Astrocyte (in vitro differentiated cells and primary cell): ENCODE measurements at regions not wholly inside any gene's neighbourhood (a gene's known extent, or its start where the extent isn't known, plus 50 kb on each side); places are given as distances from the start of the nearest gene placed in this dataset.

Source experiments
- DNase-seq: peaks from one replicate; pipeline ENCODE4 v3.0.0-alpha.2; 2010; ENCODE audit warnings: low read depth
- FAIRE-seq: peaks from 2 replicates; lab custom pipeline; 2011; peaks lifted over from hg19 to GRCh38; lab: Jason Lieb, UNC
- H2AFZ ChIP-seq: 2 replicates; pipeline ENCODE4 v1.6.0; 2012; ENCODE audit warnings: low read depth, low read length, inconsistent platforms
- H3K27ac ChIP-seq: 2 replicates; pipeline ENCODE4 v1.5.1; 2011; ENCODE audit warnings: low read depth, low read length, inconsistent platforms
- H3K27me3 ChIP-seq: 2 replicates; pipeline ENCODE4 v1.6.0; 2011; ENCODE audit warnings: low read length, inconsistent platforms; ENCODE audit not compliant: insufficient read depth
- H3K36me3 ChIP-seq: 2 replicates; pipeline ENCODE4 v1.5.1; 2011; ENCODE audit warnings: low read length, inconsistent platforms; ENCODE audit not compliant: insufficient read depth
- H3K4me1 ChIP-seq: 2 replicates; pipeline ENCODE4 v1.5.1; 2011; ENCODE audit warnings: low read length, inconsistent platforms; ENCODE audit not compliant: insufficient read depth
- H3K4me2 ChIP-seq: 2 replicates; pipeline ENCODE4 v1.6.0; 2012; ENCODE audit warnings: low read length, inconsistent platforms
- H3K4me3 ChIP-seq: 2 replicates; pipeline ENCODE4 v1.5.1; 2011; ENCODE audit warnings: low read depth, mild to moderate bottlenecking, low read length, inconsistent platforms; ENCODE audit not compliant: insufficient read depth
- H3K79me2 ChIP-seq: 2 replicates; pipeline ENCODE4 v1.6.0; 2012; ENCODE audit warnings: mild to moderate bottlenecking, low read length, inconsistent platforms; ENCODE audit not compliant: insufficient read depth
- H3K9ac ChIP-seq: 2 replicates; pipeline ENCODE4 v1.6.0; 2012; ENCODE audit warnings: mild to moderate bottlenecking, low read length, inconsistent platforms
- H3K9me3 ChIP-seq: 2 replicates; pipeline ENCODE4 v1.5.1; 2012; ENCODE audit warnings: low read depth, mild to moderate bottlenecking, low read length, inconsistent platforms; ENCODE audit not compliant: insufficient read depth
- H4K20me1 ChIP-seq: 2 replicates; pipeline ENCODE4 v1.6.0; 2012; ENCODE audit warnings: low read length, inconsistent platforms; ENCODE audit not compliant: insufficient read depth
- H3K27ac Mint-ChIP-seq: one replicate; pipeline ENCODE4 v1.8.0; 2021; ENCODE audit warnings: mild to moderate bottlenecking, mixed read lengths; ENCODE audit not compliant: unreplicated experiment
- H3K27me3 Mint-ChIP-seq: one replicate; pipeline ENCODE4 v1.8.0; 2021; ENCODE audit warnings: low read depth, mixed read lengths; ENCODE audit not compliant: unreplicated experiment
- H3K36me3 Mint-ChIP-seq: one replicate; pipeline ENCODE4 v1.8.0; 2021; ENCODE audit warnings: low read depth, mixed read lengths; ENCODE audit not compliant: unreplicated experiment
- H3K4me1 Mint-ChIP-seq: one replicate; pipeline ENCODE4 v1.8.0; 2021; ENCODE audit warnings: low read depth, mixed read lengths; ENCODE audit not compliant: unreplicated experiment
- H3K4me3 Mint-ChIP-seq: one replicate; pipeline ENCODE4 v1.8.0; 2021; ENCODE audit warnings: mild to moderate bottlenecking, moderate library complexity, mixed read lengths; ENCODE audit not compliant: unreplicated experiment
- H3K9me3 Mint-ChIP-seq: one replicate; pipeline ENCODE4 v1.8.0; 2021; ENCODE audit warnings: mild to moderate bottlenecking, mixed read lengths; ENCODE audit not compliant: unreplicated experiment
- EZH2 ChIP-seq: IDR thresholded peaks from 2 replicates; pipeline ENCODE4 v1.6.1; 2012; ENCODE audit warnings: mild to moderate bottlenecking, low read length, inconsistent platforms; ENCODE audit not compliant: insufficient read depth
- TF ChIP-seq, protein P1 (sequence below): IDR thresholded peaks from 2 replicates; pipeline ENCODE4 v1.5.1; 2011; ENCODE audit warnings: low read depth, mild to moderate bottlenecking, inconsistent platforms, low read length, moderate library complexity; ENCODE audit not compliant: insufficient read depth

DNA sequence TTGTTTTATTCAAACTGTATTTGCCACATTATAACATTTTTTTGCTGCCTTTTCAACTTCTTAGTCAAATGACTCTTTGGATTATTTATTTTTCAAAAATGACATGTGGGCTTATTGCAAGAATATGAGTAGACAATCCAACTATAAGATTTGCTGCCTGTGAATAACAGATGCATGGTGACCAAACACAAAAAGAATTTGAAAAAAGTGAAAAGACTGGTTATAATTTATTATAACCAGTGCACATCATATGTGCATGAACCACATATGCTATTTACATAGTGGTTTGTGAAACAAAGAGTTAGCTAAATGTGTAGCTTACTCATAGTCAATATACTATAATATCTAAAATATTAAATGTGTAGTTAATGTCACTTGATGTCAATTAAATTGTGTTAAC is 2086.8 kb downstream of the ARAP2 start:
- DNase-seq (peak; percentile 3), FAIRE-seq (no peak)
- Mint-ChIP-seq H3K9me3 (peaks cover under 1% of the 10 kb centered on the region), H3K4me3 (no peak overlapping the region), H3K4me1 (peaks cover 2% of the 10 kb centered on the region), H3K27ac (no peak overlapping the region), H3K27me3 (no peaks in the 10 kb centered on the region), H3K36me3 (no peaks in the 10 kb centered on the region)
- no peaks in the 10 kb centered on the region for H3K36me3 ChIP-seq
- H3K27me3 ChIP-seq: no peaks in the 10 kb centered on the region
- H2AFZ ChIP-seq: no peak overlapping the region
- TF ChIP-seq, protein P1, sequence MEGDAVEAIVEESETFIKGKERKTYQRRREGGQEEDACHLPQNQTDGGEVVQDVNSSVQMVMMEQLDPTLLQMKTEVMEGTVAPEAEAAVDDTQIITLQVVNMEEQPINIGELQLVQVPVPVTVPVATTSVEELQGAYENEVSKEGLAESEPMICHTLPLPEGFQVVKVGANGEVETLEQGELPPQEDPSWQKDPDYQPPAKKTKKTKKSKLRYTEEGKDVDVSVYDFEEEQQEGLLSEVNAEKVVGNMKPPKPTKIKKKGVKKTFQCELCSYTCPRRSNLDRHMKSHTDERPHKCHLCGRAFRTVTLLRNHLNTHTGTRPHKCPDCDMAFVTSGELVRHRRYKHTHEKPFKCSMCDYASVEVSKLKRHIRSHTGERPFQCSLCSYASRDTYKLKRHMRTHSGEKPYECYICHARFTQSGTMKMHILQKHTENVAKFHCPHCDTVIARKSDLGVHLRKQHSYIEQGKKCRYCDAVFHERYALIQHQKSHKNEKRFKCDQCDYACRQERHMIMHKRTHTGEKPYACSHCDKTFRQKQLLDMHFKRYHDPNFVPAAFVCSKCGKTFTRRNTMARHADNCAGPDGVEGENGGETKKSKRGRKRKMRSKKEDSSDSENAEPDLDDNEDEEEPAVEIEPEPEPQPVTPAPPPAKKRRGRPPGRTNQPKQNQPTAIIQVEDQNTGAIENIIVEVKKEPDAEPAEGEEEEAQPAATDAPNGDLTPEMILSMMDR: no peak
- no peak for TF ChIP-seq EZH2
- no peaks in the 10 kb centered on the region for H3K79me2 ChIP-seq
- H4K20me1 ChIP-seq: no peaks in the 10 kb centered on the region
- H3K4me1 ChIP-seq: no peaks in the 10 kb centered on the region
- no peaks in the 10 kb centered on the region for H3K9me3 ChIP-seq
- no peak overlapping the region for H3K4me3 ChIP-seq
- H3K9ac ChIP-seq: no peak overlapping the region
- no peak overlapping the region for H3K27ac ChIP-seq
- H3K4me2 ChIP-seq: no peak overlapping the region

DNA sequence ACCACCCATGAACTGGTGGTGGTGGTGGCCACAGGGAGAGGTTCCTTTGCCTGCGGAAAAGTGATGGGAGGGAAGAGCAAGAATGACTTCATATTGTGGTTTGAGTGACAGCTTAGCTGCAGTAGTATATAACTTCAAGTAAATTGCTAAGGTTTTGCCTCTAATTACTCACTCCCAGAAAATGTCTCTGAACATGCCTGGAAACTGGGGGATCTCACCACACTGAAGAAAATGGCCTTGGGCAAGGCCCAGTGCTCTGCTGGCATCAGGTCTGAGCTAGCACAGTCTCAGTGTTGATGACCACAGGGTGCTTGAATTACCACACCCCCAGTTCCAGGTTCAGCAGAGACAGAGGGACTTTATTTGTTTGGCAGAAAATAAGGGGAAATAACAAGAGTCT is 2085.4 kb downstream of the ARAP2 start:
- Histone ChIP-seq H3K9ac (no peak overlapping the region), H3K9me3 (no peaks in the 10 kb centered on the region), H3K79me2 (no peaks in the 10 kb centered on the region), H3K27ac (no peak overlapping the region), H3K4me2 (no peak overlapping the region), H3K4me1 (no peaks in the 10 kb centered on the region), H3K36me3 (no peaks in the 10 kb centered on the region), H4K20me1 (no peaks in the 10 kb centered on the region), H3K27me3 (no peaks in the 10 kb centered on the region), H3K4me3 (no peak overlapping the region), H2AFZ (no peak overlapping the region)
- DNase-seq: peak; percentile 16
- Mint-ChIP-seq H3K4me1 (peaks cover 2% of the 10 kb centered on the region), H3K4me3 (no peak overlapping the region), H3K27ac (peak overlapping the region; percentile 66), H3K9me3 (peaks cover 3% of the 10 kb centered on the region), H3K27me3 (no peaks in the 10 kb centered on the region), H3K36me3 (no peaks in the 10 kb centered on the region)
- FAIRE-seq: no peak
- TF ChIP-seq EZH2: no peak
- TF ChIP-seq, protein P1: no peak

DNA sequence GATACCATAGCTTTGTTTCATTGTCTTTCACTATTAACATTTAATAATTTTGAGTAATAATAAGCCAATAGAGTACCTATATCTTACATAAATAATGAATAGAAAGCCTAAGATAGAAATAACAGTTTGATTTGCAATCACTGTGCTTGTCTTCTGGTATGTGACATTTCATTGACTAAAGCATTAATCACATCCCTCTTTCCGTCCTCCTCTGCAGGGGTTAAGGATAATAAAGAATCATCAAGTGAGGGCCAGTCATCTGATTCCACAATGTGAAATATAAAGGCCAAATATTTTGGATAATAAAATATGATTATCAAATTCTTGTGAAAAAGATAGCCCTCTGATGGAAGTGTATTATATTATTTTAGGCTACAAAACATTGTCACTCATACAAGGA is 2073.4 kb downstream of the ARAP2 start:
- Histone ChIP-seq H3K4me2 (no peak overlapping the region), H3K9ac (no peak overlapping the region), H3K27ac (peak overlapping the region; percentile 38), H3K36me3 (no peaks in the 10 kb centered on the region), H3K9me3 (no peaks in the 10 kb centered on the region), H3K27me3 (no peaks in the 10 kb centered on the region), H4K20me1 (no peaks in the 10 kb centered on the region), H3K79me2 (no peaks in the 10 kb centered on the region), H3K4me3 (no peak overlapping the region), H3K4me1 (peaks cover 5% of the 10 kb centered on the region), H2AFZ (no peak overlapping the region)
- H3K4me1 Mint-ChIP-seq: no peaks in the 10 kb centered on the region
- TF ChIP-seq, protein P1: no peak
- TF ChIP-seq EZH2: no peak
- H3K9me3 Mint-ChIP-seq: no peaks in the 10 kb centered on the region
- H3K4me3 Mint-ChIP-seq: no peak overlapping the region
- no peak overlapping the region for H3K27ac Mint-ChIP-seq
- H3K36me3 Mint-ChIP-seq: no peaks in the 10 kb centered on the region
- FAIRE-seq: no peak
- peak; percentile 11 for DNase-seq
- H3K27me3 Mint-ChIP-seq: no peaks in the 10 kb centered on the region
